CD4-positive, alpha-beta memory T cell (primary cell): ENCODE measurements at regions not wholly inside any gene's neighbourhood (a gene's known extent, or its start where the extent isn't known, plus 50 kb on each side); places are given as distances from the start of the nearest gene placed in this dataset.

ENCODE experiments used
- CTCF ChIA-PET: fragments of 350-600 bp; sonication (Branson Sonifier 250); formaldehyde crosslinking; loops from one replicate; lab custom pipeline; 2021; ENCODE audit warnings: inconsistent platforms; ENCODE audit not compliant: partially characterized antibody; lab: Charles Lee
- POLR2A ChIA-PET: fragments of 350-600 bp; sonication (Branson Sonifier 250); formaldehyde crosslinking; loops from one replicate; lab custom pipeline; 2021; ENCODE audit not compliant: partially characterized antibody; lab: Charles Lee
- DNase-seq, 5 donors: peaks; one replicate each; pipeline versions ENCODE4 v3.0.0 to v3.0.0-alpha.2; 2020 to 2022; ENCODE audit warnings: mixed read lengths in 1 of 5
- H3K27ac ChIP-seq: one replicate; pipeline ENCODE4 v1.7.0; 2013; ENCODE audit warnings: low read depth, low read length
- H3K27me3 ChIP-seq: 2 replicates; pipeline ENCODE4 v1.7.0; 2013; ENCODE audit warnings: mild to moderate bottlenecking, low read length, moderate library complexity; ENCODE audit not compliant: insufficient read depth
- H3K36me3 ChIP-seq: 2 replicates; pipeline ENCODE4 v1.7.0; 2013; ENCODE audit warnings: mild to moderate bottlenecking, low read length, moderate library complexity; ENCODE audit not compliant: insufficient read depth
- H3K4me1 ChIP-seq: 2 replicates; pipeline ENCODE4 v1.7.0; 2013; ENCODE audit warnings: mild to moderate bottlenecking, low read length, moderate library complexity; ENCODE audit not compliant: insufficient read depth
- H3K4me3 ChIP-seq, 2 donors: one replicate each; pipeline ENCODE4 v1.7.0; 2013; ENCODE audit warnings: low read length in 2 of 2, mild to moderate bottlenecking in 1 of 2
- H3K9me3 ChIP-seq, 2 donors: one replicate each; pipeline ENCODE4 v1.7.0; 2013; ENCODE audit warnings: low read length in 2 of 2, control low read depth in 1 of 2; ENCODE audit not compliant: control insufficient read depth in 1 of 2
- H3K27ac Mint-ChIP-seq, 7 donors: one replicate each; pipeline ENCODE4 v1.8.0; 2020 to 2021; ENCODE audit warnings: mixed read lengths in 7 of 7, mild to moderate bottlenecking in 6 of 7, inconsistent platforms in 3 of 7, moderate library complexity in 3 of 7
- H3K27me3 Mint-ChIP-seq, 2 donors: one replicate each; pipeline ENCODE4 v1.8.0; 2020 to 2021; ENCODE audit warnings: mixed read lengths in 2 of 2
- H3K36me3 Mint-ChIP-seq, 2 donors: one replicate each; pipeline ENCODE4 v1.8.0; 2020 to 2021; ENCODE audit warnings: mixed read lengths in 2 of 2, inconsistent platforms in 1 of 2, mild to moderate bottlenecking in 1 of 2
- H3K4me1 Mint-ChIP-seq, 4 donors: one replicate each; pipeline ENCODE4 v1.8.0; 2020 to 2021; ENCODE audit warnings: mixed read lengths in 4 of 4, mild to moderate bottlenecking in 1 of 4
- H3K4me3 Mint-ChIP-seq, 8 donors: one replicate each; pipeline ENCODE4 v1.8.0; 2020 to 2021; ENCODE audit warnings: mixed read lengths in 8 of 8, mild to moderate bottlenecking in 7 of 8, moderate library complexity in 6 of 8, inconsistent platforms in 3 of 8
- H3K9me3 Mint-ChIP-seq, 8 donors: one replicate each; pipeline ENCODE4 v1.8.0; 2020 to 2021; ENCODE audit warnings: mixed read lengths in 8 of 8, mild to moderate bottlenecking in 5 of 8, inconsistent platforms in 3 of 8, moderate library complexity in 1 of 8
- intact Hi-C: fragments of 100-400 bp; cut with micrococcal nuclease; formaldehyde crosslinking; loops from one replicate; pipeline ENCODE4 v1.15.1; 2023

- ChIA-PET CTCF (no interaction called here), POLR2A (no interaction called here)
- H3K9me3 ChIP-seq: no peaks in the 10 kb centered on the region
- no peaks in the 10 kb centered on the region for H3K27me3 ChIP-seq
- H3K4me3 ChIP-seq: no peak overlapping the region
- no peak overlapping the region for H3K27ac Mint-ChIP-seq
- no peaks in the 10 kb centered on the region for H3K36me3 ChIP-seq
- H3K4me1 ChIP-seq: no peaks in the 10 kb centered on the region
- H3K4me3 Mint-ChIP-seq: no peak overlapping the region
- DNase-seq: no peak
- peaks cover 0 to 2% of the 10 kb centered on the region in 2 donors for H3K27me3 Mint-ChIP-seq
- H3K9me3 Mint-ChIP-seq: no peaks in the 10 kb centered on the region
- peaks cover 0 to 4% of the 10 kb centered on the region in 2 donors for H3K36me3 Mint-ChIP-seq
- H3K27ac ChIP-seq: no peak overlapping the region
- H3K4me1 Mint-ChIP-seq: no peaks in the 10 kb centered on the region
- intact Hi-C loops: no loop called here
Observed at GRCh38 chr4:128358913-128359279, 71.3 kb upstream of the PGRMC2 start.

GRCh38 chr4:128358231-128358912, 70.8 kb upstream of the PGRMC2 start:
- H3K36me3 Mint-ChIP-seq: peaks cover 0 to 4% of the 10 kb centered on the region in 2 donors
- Histone ChIP-seq H3K4me3 (no peak overlapping the region), H3K27ac (no peak overlapping the region), H3K27me3 (no peaks in the 10 kb centered on the region), H3K36me3 (no peaks in the 10 kb centered on the region), H3K4me1 (no peaks in the 10 kb centered on the region), H3K9me3 (no peaks in the 10 kb centered on the region)
- CTCF ChIA-PET: no interaction called here
- no peaks in the 10 kb centered on the region for H3K4me1 Mint-ChIP-seq
- intact Hi-C loops: no loop called here
- no peak overlapping the region for H3K4me3 Mint-ChIP-seq
- POLR2A ChIA-PET: no interaction called here
- peaks cover 0 to 2% of the 10 kb centered on the region in 2 donors for H3K27me3 Mint-ChIP-seq
- H3K9me3 Mint-ChIP-seq: no peaks in the 10 kb centered on the region
- no peak overlapping the region for H3K27ac Mint-ChIP-seq
- no peak for DNase-seq

- Histone ChIP-seq H3K27ac (no peak overlapping the region), H3K36me3 (no peaks in the 10 kb centered on the region), H3K4me3 (no peak overlapping the region), H3K27me3 (no peaks in the 10 kb centered on the region), H3K9me3 (no peaks in the 10 kb centered on the region), H3K4me1 (no peaks in the 10 kb centered on the region)
- H3K36me3 Mint-ChIP-seq: peaks cover 0 to 4% of the 10 kb centered on the region in 2 donors
- no peaks in the 10 kb centered on the region for H3K4me1 Mint-ChIP-seq
- H3K27ac Mint-ChIP-seq: no peak overlapping the region
- intact Hi-C loops: no loop called here
- no peak overlapping the region for H3K4me3 Mint-ChIP-seq
- H3K9me3 Mint-ChIP-seq: no peaks in the 10 kb centered on the region
- H3K27me3 Mint-ChIP-seq: peaks cover 0 to 2% of the 10 kb centered on the region in 2 donors
- ChIA-PET CTCF (no interaction called here), POLR2A (no interaction called here)
- DNase-seq: no peak
Observed at GRCh38 chr4:128357286-128357685, 69.7 kb upstream of the PGRMC2 start.

DNA sequence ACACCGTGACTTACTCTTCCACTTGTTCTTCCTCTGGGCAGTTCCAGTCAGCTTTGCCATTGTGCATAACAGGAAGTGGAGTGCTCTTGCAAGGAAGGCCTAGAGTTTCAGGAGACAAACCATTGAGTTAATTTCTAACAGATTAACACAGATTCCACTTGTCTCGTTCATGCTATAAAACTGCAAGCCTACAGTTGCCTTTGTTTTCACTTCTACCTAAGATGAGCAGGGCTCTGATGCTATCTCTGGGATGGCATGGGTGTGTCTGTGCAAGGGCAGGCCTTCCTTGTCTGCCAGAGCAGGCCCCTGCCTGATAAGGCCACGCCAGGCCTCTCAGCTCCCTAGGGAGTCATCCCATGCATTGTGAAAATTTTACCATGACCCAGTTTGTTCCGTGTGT, 67.7 kb upstream of the PGRMC2 start:
- no peaks in the 10 kb centered on the region for H3K9me3 ChIP-seq
- Mint-ChIP-seq H3K27me3 (peaks cover 0 to 2% of the 10 kb centered on the region in 2 donors), H3K9me3 (no peaks in the 10 kb centered on the region), H3K36me3 (peaks cover 0 to 4% of the 10 kb centered on the region in 2 donors), H3K27ac (no peak overlapping the region), H3K4me3 (no peak overlapping the region), H3K4me1 (no peaks in the 10 kb centered on the region)
- POLR2A ChIA-PET: no interaction called here
- intact Hi-C loops: no loop called here
- H3K27ac ChIP-seq: no peak overlapping the region
- CTCF ChIA-PET: no interaction called here
- no peak overlapping the region for H3K4me3 ChIP-seq
- DNase-seq: no peak
- no peaks in the 10 kb centered on the region for H3K4me1 ChIP-seq
- H3K36me3 ChIP-seq: no peaks in the 10 kb centered on the region
- no peaks in the 10 kb centered on the region for H3K27me3 ChIP-seq

- intact Hi-C loops: no loop called here
- H3K27me3 Mint-ChIP-seq: peaks cover 0 to 2% of the 10 kb centered on the region in 2 donors
- no peak overlapping the region for H3K27ac Mint-ChIP-seq
- Histone ChIP-seq H3K27ac (no peak overlapping the region), H3K4me1 (no peaks in the 10 kb centered on the region), H3K27me3 (no peaks in the 10 kb centered on the region), H3K9me3 (no peaks in the 10 kb centered on the region), H3K4me3 (no peak overlapping the region), H3K36me3 (no peaks in the 10 kb centered on the region)
- no peak for DNase-seq
- no peaks in the 10 kb centered on the region for H3K4me1 Mint-ChIP-seq
- POLR2A ChIA-PET: no interaction called here
- no peaks in the 10 kb centered on the region for H3K9me3 Mint-ChIP-seq
- H3K36me3 Mint-ChIP-seq: peaks cover 0 to 4% of the 10 kb centered on the region in 2 donors
- CTCF ChIA-PET: no interaction called here
- H3K4me3 Mint-ChIP-seq: no peak overlapping the region
Observed at GRCh38 chr4:128354205-128354821, 66.7 kb upstream of the PGRMC2 start.

DNA sequence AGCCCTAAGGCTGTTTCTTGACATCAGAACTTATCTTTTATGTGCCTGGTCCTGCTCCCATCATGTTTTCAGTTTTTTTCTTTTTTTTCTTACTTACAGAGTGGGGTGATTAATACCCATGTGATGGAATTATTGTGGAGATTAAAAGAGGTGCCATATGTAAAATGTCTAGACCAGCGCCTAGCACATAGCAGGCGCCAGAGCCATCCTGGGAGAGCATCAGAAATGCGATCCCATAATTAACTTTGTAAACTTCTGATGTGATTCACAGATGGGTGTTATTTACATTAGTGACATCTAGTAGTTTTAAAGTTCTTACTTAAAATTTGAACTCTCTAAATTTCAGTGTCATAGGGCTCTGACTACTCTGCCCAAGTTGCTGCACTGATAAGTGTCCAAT, 66.2 kb upstream of the PGRMC2 start:
- POLR2A ChIA-PET: no interaction called here
- intact Hi-C loops: no loop called here
- Histone ChIP-seq H3K9me3 (no peaks in the 10 kb centered on the region), H3K27ac (no peak overlapping the region), H3K4me1 (no peaks in the 10 kb centered on the region), H3K27me3 (no peaks in the 10 kb centered on the region), H3K36me3 (no peaks in the 10 kb centered on the region), H3K4me3 (no peak overlapping the region)
- CTCF ChIA-PET: no interaction called here
- Mint-ChIP-seq H3K27ac (no peak overlapping the region), H3K4me1 (no peaks in the 10 kb centered on the region), H3K36me3 (peaks cover 0 to 4% of the 10 kb centered on the region in 2 donors), H3K27me3 (peaks cover 0 to 2% of the 10 kb centered on the region in 2 donors), H3K4me3 (no peak overlapping the region), H3K9me3 (no peaks in the 10 kb centered on the region)
- no peak for DNase-seq

GRCh38 chr4:128351502-128351901, 63.9 kb upstream of the PGRMC2 start:
- no peak overlapping the region for H3K27ac ChIP-seq
- no peak overlapping the region for H3K27ac Mint-ChIP-seq
- no peak overlapping the region for H3K4me3 Mint-ChIP-seq
- H3K27me3 ChIP-seq: no peaks in the 10 kb centered on the region
- H3K4me1 ChIP-seq: no peaks in the 10 kb centered on the region
- no peak for DNase-seq
- intact Hi-C loops: no loop called here
- H3K36me3 Mint-ChIP-seq: peaks cover 0 to 4% of the 10 kb centered on the region in 2 donors
- H3K36me3 ChIP-seq: no peaks in the 10 kb centered on the region
- no peaks in the 10 kb centered on the region for H3K9me3 ChIP-seq
- CTCF ChIA-PET: no interaction called here
- no peaks in the 10 kb centered on the region for H3K4me1 Mint-ChIP-seq
- H3K27me3 Mint-ChIP-seq: no peaks in the 10 kb centered on the region
- POLR2A ChIA-PET: no interaction called here
- no peak overlapping the region for H3K4me3 ChIP-seq
- H3K9me3 Mint-ChIP-seq: no peaks in the 10 kb centered on the region
